ENCODE measurements at regions not wholly inside any gene's neighbourhood (a gene's known extent, or its start where the extent isn't known, plus 50 kb on each side); places are given as distances from the start of the nearest gene placed in this dataset.
"Not testable (repeated sequence)": the region's sequence is repeated elsewhere in the genome, so short reads cannot be mapped to it uniquely, and the experiment has no call there.

DNA sequence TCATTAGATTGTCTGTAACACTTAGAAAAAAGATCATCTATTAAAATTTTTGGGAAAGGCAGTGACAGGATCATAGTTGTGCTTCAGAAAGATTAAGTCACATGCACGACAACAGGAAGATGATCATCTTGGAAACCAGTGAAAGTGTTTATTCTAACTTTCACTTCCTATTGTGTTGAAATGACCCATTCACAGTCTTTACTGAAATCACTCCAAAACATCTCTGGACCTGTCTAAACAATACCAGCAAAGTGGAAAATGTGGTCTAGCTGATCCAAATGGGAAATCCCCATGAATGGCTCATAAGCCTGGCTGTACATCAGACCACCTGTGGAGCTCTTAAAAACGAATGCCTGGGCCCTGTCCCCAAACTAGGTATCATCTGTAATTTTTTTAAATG lies 111.1 kb upstream of the ETV3 start:
- no peaks in the 10 kb centered on the region for H3K27me3 Mint-ChIP-seq (ENCODE audit: low read depth)
- no peak overlapping the region for H3K4me3 Mint-ChIP-seq
- DNase-seq (ENCODE audit: low spot score in 2 of 2, unreplicated experiment in 2 of 2), result no peak
- H3K9me3 Mint-ChIP-seq, result peaks cover 34% of the 10 kb centered on the region
- TF ChIP-seq, protein P1, sequence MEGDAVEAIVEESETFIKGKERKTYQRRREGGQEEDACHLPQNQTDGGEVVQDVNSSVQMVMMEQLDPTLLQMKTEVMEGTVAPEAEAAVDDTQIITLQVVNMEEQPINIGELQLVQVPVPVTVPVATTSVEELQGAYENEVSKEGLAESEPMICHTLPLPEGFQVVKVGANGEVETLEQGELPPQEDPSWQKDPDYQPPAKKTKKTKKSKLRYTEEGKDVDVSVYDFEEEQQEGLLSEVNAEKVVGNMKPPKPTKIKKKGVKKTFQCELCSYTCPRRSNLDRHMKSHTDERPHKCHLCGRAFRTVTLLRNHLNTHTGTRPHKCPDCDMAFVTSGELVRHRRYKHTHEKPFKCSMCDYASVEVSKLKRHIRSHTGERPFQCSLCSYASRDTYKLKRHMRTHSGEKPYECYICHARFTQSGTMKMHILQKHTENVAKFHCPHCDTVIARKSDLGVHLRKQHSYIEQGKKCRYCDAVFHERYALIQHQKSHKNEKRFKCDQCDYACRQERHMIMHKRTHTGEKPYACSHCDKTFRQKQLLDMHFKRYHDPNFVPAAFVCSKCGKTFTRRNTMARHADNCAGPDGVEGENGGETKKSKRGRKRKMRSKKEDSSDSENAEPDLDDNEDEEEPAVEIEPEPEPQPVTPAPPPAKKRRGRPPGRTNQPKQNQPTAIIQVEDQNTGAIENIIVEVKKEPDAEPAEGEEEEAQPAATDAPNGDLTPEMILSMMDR (IDR thresholded peaks at IDR 0.05; ENCODE audit: unreplicated experiment), result no peak
- H3K27ac Mint-ChIP-seq, result no peak overlapping the region
- H3K4me1 Mint-ChIP-seq, result peaks cover 13% of the 10 kb centered on the region
- H3K36me3 Mint-ChIP-seq, result peaks cover 2% of the 10 kb centered on the region

DNA sequence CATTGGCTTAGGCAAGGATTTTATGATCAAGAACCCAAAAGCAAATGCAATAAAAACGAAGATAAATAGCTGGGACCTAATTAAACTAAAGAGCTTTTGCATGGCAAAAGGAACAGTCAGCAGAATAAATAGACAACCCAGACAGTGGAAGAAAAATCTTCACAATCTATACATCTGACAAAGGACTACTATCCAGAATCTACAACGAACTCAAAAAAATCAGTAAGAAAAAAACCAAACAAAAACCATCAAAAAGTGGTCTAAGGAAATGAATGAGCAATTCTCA lies 109.5 kb upstream of the ETV3 start:
- DNase-seq (ENCODE audit: low spot score in 2 of 2, unreplicated experiment in 2 of 2); H3K36me3 Mint-ChIP-seq; H3K27ac Mint-ChIP-seq; H3K27me3 Mint-ChIP-seq (ENCODE audit: low read depth); H3K4me3 Mint-ChIP-seq: not testable (repeated sequence)
- H3K4me1 Mint-ChIP-seq, result peaks cover 13% of the 10 kb centered on the region
- H3K9me3 Mint-ChIP-seq, result peaks cover 22% of the 10 kb centered on the region

DNA sequence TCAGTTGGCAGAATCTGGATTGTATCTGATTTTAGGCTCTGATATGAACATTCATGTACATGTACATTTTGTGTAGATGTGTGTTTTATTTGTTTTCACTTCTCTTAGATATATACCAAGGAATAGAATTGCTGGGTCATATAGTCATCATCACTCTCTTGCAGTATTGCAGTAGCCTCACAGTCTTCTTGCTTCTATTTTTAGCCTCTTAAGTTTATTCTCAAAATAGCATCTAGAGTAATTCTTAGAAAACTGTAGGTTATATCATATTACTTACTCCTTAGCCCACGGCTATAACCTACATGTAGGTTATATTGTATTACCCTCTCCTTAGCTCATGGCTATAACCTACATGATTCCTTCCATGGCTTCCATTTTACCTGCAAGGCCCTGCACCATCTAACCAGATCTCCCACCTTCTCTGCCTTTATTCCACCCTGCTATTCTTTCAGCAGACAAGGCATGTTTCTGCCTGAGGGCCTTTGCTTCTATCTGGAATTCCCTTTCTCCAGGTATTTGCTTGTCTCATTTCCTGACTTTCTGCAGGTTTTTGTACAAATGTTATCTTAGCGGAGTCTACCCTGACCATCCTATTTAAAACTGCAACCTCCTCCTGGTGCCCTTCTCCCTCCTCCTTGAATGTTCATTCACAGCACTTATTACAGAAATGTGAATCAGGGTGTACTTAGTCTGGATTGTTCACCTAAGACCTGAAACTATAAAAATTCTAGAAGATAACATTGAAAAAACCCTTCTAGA lies 109.0 kb upstream of the ETV3 start:
- TF ChIP-seq, protein P1 (IDR thresholded peaks at IDR 0.05; ENCODE audit: unreplicated experiment), result no peak
- peaks cover 22% of the 10 kb centered on the region for H3K9me3 Mint-ChIP-seq

DNA sequence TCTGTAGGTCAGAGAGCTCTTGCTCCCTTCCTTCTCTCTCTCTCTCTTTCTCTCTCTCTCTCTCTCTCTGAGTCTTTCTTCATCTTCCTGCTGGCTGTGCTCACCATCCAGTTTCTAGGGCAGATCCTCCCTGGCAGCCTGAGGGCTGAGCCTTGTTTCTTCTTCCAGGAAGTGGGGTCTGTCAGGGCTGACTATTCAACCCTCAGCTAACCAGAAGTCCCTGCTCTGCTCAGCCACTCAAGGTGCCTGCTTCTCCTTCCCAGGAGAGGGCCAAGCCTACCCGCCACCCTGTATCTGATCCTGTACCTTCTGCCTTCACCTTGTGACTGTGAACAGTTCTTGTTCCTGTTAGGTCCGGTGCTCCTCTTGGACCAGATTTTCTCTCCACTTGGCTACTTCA lies 107.6 kb upstream of the ETV3 start:
- Mint-ChIP-seq H3K27me3 (ENCODE audit: low read depth) (no peaks in the 10 kb centered on the region), H3K4me3 (no peak overlapping the region), H3K27ac (no peak overlapping the region), H3K4me1 (peaks cover 13% of the 10 kb centered on the region), H3K36me3 (no peaks in the 10 kb centered on the region), H3K9me3 (peaks cover 22% of the 10 kb centered on the region)
- DNase-seq (ENCODE audit: low spot score in 2 of 2, unreplicated experiment in 2 of 2), result no peak
- TF ChIP-seq, protein P1 (IDR thresholded peaks at IDR 0.05; ENCODE audit: unreplicated experiment), result no peak

More for the DNA sequence above, 109.0 kb upstream of the ETV3 start:
- Mint-ChIP-seq H3K27ac (no peak overlapping the region), H3K36me3 (no peaks in the 10 kb centered on the region), H3K4me3 (no peak overlapping the region), H3K27me3 (ENCODE audit: low read depth) (no peaks in the 10 kb centered on the region), H3K4me1 (peaks cover 13% of the 10 kb centered on the region)
- no peak for DNase-seq (ENCODE audit: low spot score in 2 of 2, unreplicated experiment in 2 of 2)

DNA sequence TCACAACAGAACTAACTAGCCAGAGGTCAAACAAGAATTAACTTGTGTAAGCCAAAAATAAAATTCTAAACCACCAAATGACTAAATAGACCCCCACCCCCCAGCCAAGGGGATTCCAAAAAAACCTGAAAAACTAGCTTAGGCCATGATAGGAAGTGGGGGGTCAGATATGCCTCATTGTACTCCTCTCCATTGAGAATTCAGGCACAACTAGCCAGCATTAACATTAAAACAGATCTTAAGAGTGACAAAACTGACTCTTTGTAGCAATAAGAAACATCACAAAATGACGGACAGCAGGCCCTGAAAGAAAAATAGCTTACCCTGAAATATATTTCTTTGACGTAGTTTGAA lies 103.0 kb upstream of the ETV3 start:
- no peaks in the 10 kb centered on the region for H3K36me3 Mint-ChIP-seq
- no peak for DNase-seq (ENCODE audit: low spot score in 2 of 2, unreplicated experiment in 2 of 2)
- TF ChIP-seq, protein P1 (IDR thresholded peaks at IDR 0.05; ENCODE audit: unreplicated experiment), result no peak
- peaks cover 39% of the 10 kb centered on the region for H3K4me1 Mint-ChIP-seq
- H3K4me3 Mint-ChIP-seq, result no peak overlapping the region
- peaks cover 7% of the 10 kb centered on the region for H3K9me3 Mint-ChIP-seq
- H3K27ac Mint-ChIP-seq, result peak overlapping the region; percentile 72
- H3K27me3 Mint-ChIP-seq (ENCODE audit: low read depth), result no peaks in the 10 kb centered on the region

DNA sequence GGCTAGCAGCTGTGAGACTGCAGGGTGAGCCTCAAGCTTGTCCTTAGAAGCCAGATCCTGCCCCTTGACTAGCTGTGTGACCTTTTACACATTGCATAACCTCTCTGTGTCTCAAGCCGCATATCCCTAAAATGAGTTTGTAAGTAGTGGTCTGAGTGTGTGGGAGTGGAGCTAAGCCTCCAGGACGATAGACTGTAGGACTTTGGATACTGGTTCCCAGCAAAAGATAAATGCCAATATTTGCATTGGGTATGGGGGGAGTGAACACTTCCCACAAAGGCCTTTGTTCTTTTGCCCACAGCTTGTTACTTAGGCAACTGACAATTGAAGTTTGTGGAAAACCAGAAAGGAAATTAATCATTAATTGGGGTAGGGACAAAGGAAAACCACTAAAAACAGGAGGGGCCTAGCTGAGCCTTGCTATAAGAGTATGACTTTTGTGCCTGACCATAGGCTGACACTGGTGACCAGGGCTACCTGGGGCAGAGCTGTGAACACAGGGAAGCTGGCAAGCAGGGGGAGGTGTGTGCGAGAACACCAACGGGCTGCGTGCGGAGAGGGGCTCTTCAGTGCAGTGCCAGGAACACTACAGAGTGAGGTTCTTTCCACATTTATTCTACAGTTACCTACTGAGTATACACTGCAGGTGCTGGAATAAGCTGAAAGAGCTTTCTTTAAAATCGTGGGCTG lies 102.4 kb upstream of the ETV3 start:
- TF ChIP-seq, protein P1 (IDR thresholded peaks at IDR 0.05; ENCODE audit: unreplicated experiment), result no peak
- no peak for DNase-seq (ENCODE audit: low spot score in 2 of 2, unreplicated experiment in 2 of 2)
- no peak overlapping the region for H3K4me3 Mint-ChIP-seq
- H3K4me1 Mint-ChIP-seq, result peaks cover 44% of the 10 kb centered on the region
- H3K27ac Mint-ChIP-seq, result peak overlapping the region; percentile 72
- H3K9me3 Mint-ChIP-seq, result peaks cover 5% of the 10 kb centered on the region
- H3K27me3 Mint-ChIP-seq (ENCODE audit: low read depth), result no peaks in the 10 kb centered on the region
- H3K36me3 Mint-ChIP-seq, result no peaks in the 10 kb centered on the region
